BE2C (cell line): ENCODE measurements at regions not wholly inside any gene's neighbourhood (a gene's known extent, or its start where the extent isn't known, plus 50 kb on each side); places are given as distances from the start of the nearest gene placed in this dataset.

Experiments used
- DNase-seq: peaks from one replicate; pipeline ENCODE4 v3.0.0-alpha.2; 2020
- H3K27me3 ChIP-seq: fragments of 250-450 bp; sonication (Bioruptor Pico); 2 replicates; pipeline ENCODE4 v1.5.1; 2020; ENCODE audit warnings: mild to moderate bottlenecking
- H3K36me3 ChIP-seq: fragments of 250-450 bp; sonication (Bioruptor Pico); 2 replicates; pipeline ENCODE4 v1.5.1; 2020; ENCODE audit warnings: mild to moderate bottlenecking
- H3K4me1 ChIP-seq: fragments of 250-450 bp; sonication (Bioruptor Pico); 2 replicates; pipeline ENCODE4 v1.5.1; 2020
- H3K4me3 ChIP-seq: 2 replicates; pipeline ENCODE4 v1.5.1; 2011; ENCODE audit warnings: low read depth, low read length
- H3K9me3 ChIP-seq: fragments of 250-450 bp; sonication (Bioruptor Pico); 2 replicates; pipeline ENCODE4 v1.5.1; 2020
- TF ChIP-seq, protein P1 (sequence below): IDR thresholded peaks from 2 replicates; pipeline ENCODE4 v1.5.1; 2012; ENCODE audit warnings: mild to moderate bottlenecking, low read depth, low read length

DNA sequence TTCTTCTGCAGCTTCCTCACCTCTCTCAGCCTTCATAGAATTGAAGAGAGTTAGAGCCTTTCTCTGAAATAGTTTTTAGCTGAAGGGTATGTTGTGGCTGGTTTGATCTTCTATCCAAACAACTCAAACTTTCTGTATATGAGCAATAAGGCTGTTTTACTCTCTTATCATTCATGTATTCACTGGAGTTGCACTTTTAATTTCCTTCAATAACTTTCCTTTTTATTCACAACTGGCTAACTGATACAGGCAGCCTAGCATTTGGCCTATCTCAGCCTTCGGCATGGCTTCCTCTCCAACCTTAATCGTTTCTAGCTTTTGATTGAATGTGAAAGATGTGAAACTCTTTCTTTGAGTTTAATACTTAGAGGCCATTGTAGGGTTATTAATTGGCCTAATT lies 109.3 kb downstream of the GTPBP8 start:
- Histone ChIP-seq H3K4me3 (no peak overlapping the region), H3K4me1 (no peaks in the 10 kb centered on the region), H3K36me3 (no peaks in the 10 kb centered on the region), H3K27me3 (no peaks in the 10 kb centered on the region), H3K9me3 (no peaks in the 10 kb centered on the region)
- TF ChIP-seq, protein P1, sequence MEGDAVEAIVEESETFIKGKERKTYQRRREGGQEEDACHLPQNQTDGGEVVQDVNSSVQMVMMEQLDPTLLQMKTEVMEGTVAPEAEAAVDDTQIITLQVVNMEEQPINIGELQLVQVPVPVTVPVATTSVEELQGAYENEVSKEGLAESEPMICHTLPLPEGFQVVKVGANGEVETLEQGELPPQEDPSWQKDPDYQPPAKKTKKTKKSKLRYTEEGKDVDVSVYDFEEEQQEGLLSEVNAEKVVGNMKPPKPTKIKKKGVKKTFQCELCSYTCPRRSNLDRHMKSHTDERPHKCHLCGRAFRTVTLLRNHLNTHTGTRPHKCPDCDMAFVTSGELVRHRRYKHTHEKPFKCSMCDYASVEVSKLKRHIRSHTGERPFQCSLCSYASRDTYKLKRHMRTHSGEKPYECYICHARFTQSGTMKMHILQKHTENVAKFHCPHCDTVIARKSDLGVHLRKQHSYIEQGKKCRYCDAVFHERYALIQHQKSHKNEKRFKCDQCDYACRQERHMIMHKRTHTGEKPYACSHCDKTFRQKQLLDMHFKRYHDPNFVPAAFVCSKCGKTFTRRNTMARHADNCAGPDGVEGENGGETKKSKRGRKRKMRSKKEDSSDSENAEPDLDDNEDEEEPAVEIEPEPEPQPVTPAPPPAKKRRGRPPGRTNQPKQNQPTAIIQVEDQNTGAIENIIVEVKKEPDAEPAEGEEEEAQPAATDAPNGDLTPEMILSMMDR = no peak
- no peak for DNase-seq

DNA sequence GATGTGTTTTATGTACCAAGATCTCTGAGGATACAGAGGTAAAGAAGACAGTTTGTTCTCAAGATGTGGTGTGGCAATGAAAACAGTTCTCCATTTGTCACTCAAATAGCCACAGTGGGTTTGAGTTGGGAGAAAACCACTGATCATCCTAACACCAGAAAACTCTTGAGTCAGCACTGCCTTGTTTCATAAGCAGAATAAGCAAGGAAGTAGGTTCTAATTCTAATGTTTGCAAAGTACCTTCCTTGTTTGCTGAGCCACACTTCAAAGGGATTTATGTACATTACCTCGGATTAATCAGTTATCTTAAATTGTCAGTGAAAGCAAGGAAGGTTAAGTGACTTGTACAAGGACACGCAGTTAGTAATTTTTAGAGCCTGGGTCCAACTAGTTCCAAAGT lies 107.8 kb upstream of the BOC start:
- DNase-seq = no peak
- TF ChIP-seq, protein P1 = no peak

DNA sequence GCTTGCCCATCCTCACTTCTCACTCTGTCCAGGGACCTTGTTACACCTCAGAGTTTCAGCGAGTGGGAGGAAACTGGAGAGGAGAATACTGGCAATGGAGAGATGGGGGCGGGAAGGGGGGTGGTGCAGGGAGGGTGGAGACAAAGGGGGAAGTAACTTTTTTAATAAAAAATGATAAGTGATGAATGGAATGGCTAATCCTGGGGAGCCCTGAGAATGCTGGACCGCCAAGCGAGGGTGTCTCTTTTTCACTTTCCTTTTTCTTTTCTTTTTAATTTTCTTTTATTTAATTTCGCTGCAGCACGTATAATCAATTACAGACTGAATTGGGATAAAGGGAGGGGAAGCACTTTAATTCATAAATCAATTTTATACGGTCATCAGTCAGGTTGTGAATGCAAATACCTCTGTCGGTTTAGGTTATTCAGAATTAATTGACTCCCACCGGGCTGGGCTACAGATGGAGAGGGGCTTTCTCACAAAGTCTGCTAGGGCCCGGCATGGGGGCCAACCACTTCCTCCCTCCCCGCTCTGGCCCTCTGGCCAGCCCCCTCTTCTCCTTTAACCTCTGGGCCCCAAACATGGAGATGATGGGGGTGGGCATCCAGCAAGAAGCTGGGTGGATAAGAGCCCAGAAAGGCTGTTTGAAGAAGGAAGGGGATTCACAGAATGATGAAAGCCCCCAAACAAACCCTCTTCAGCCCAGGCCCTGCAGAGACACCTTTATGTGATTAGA lies 106.8 kb upstream of the BOC start:
- Histone ChIP-seq H3K27me3 (no peaks in the 10 kb centered on the region), H3K4me3 (no peak overlapping the region), H3K4me1 (no peaks in the 10 kb centered on the region), H3K36me3 (no peaks in the 10 kb centered on the region), H3K9me3 (no peaks in the 10 kb centered on the region)
- TF ChIP-seq, protein P1 = no peak
- no peak for DNase-seq

More for the DNA sequence above, 107.8 kb upstream of the BOC start:
- H3K27me3 ChIP-seq = no peaks in the 10 kb centered on the region
- H3K4me3 ChIP-seq = no peak overlapping the region
- no peaks in the 10 kb centered on the region for H3K9me3 ChIP-seq
- H3K36me3 ChIP-seq = no peaks in the 10 kb centered on the region
- no peaks in the 10 kb centered on the region for H3K4me1 ChIP-seq

DNA sequence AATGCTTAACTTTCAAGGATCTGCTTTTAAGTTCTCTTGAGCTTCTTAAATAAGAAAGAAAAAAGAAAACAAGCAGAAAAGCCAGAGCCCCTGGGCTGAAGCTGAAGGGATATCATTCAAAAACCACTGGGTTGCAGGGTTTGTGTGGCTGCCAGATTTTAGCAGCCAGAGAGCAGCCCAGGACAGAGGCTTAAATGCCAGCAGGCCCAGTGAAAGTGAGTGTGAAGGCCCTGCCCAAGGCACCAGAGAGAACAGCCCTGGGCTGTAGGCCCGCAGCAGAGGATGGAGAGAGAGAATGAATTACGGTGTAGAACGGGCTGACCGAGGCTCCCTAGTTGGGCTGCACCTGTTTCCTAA lies 106.3 kb upstream of the BOC start:
- DNase-seq = no peak
- Histone ChIP-seq H3K4me1 (no peaks in the 10 kb centered on the region), H3K9me3 (no peaks in the 10 kb centered on the region), H3K27me3 (no peaks in the 10 kb centered on the region), H3K4me3 (no peak overlapping the region), H3K36me3 (no peaks in the 10 kb centered on the region)
- TF ChIP-seq, protein P1 = no peak

DNA sequence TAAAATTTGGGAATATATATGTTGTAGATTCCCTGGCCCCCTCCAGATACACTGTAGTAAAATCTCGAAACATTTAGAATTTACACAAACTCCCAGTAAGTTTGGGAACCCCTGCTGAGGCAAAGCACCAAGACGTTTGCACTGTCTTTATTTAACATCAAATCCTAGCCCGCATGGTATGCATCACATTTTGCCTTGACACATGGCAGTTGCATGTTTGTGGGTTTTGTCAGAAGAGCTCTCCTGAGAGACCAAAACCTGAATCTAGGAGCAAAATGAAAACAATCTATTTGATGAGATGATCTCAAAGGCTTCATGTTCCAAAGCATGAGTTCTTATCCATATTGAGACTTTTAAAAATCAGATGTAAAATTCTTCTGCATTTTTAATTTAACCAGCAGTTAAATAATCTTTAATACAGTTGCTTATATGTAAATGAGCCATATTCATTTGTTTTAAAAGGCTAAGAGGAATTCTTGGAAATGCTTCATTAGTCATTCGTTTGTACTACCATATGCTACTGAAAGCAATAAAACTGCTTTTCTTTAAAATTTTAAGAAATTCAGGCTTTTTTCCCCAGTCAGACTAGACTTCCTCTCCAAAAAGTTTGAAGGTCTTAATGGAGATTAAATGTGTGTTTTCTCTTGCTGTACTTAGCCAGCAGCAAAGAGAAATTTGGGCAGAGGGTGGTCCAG lies 105.2 kb upstream of the BOC start:
- Histone ChIP-seq H3K36me3 (no peaks in the 10 kb centered on the region), H3K27me3 (no peaks in the 10 kb centered on the region), H3K9me3 (no peaks in the 10 kb centered on the region), H3K4me3 (no peak overlapping the region), H3K4me1 (no peaks in the 10 kb centered on the region)
- DNase-seq = no peak
- TF ChIP-seq, protein P1 = no peak

DNA sequence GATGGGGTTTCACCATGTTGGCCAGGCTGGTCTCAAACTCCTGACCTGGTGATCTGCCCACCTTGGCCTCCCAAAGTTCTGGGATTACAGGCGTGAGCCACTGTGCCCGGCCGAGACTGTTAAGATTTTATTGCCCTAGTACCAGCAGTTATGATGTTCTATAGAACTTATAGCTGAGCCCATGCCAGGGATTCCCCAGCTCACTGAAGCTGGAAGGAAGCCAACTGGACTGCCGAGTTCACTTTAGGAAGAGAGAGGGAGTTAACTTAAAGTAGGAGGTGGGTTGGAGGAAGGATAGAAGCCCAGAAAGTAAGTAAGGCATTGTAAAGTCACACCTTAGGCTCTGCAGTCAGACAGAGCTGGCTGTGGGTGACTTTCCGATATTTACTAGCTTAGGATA lies 101.1 kb upstream of the BOC start:
- H3K4me3 ChIP-seq = no peak overlapping the region
- no peaks in the 10 kb centered on the region for H3K27me3 ChIP-seq
- no peaks in the 10 kb centered on the region for H3K36me3 ChIP-seq
- no peaks in the 10 kb centered on the region for H3K9me3 ChIP-seq
- DNase-seq = no peak
- TF ChIP-seq, protein P1 = no peak
- H3K4me1 ChIP-seq = no peaks in the 10 kb centered on the region
